ENCODE measurements at regions not wholly inside any gene's neighbourhood (a gene's known extent, or its start where the extent isn't known, plus 50 kb on each side); places are given as distances from the start of the nearest gene placed in this dataset.

DNA sequence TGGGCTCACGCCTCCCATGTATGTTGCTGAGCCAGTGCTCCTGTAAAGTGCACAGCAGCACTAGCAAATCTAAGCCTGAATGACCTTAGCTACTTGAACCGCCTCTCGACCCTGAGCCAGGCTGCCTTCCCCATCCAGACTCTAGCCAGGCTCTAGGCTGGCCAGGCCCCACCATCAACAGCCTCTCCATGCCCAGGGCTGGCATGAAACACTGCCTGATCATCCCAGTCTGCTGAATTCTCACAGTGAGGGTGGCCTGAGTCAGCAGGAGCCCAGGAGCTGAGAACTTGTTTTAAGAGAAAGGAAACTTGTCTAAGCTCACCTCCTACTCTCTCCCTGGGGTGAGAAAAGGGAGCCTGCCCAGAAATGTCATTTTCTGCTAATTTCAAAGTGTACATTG, 733.3 kb downstream of the PTPRU start:
- Histone ChIP-seq H3K9ac (ENCODE audit: low read length) (no peak overlapping the region), H3K4me1 (ENCODE audit: control insufficient read depth in 1 of 2, insufficient read depth in 2 of 2, low read length in 2 of 2) (peaks cover 0 to 13% of the 10 kb centered on the region in 2 experiments; a peak in 3 of 4 replicates), H3K9me2 (ENCODE audit: insufficient read depth) (no peaks in the 10 kb centered on the region), H3K79me2 (ENCODE audit: insufficient read depth, low read length) (no peaks in the 10 kb centered on the region), H3K9me3 (ENCODE audit: control insufficient read depth in 1 of 2, insufficient read depth in 1 of 2, low read depth in 1 of 2, low read length in 2 of 2) (no peaks in the 10 kb centered on the region; a peak in 1 of 4 replicates), H3K4me3 (replicated peaks in 1 of 2; ENCODE audit: low read depth in 1 of 2, low read length in 2 of 2) (no peak overlapping the region), H3K4me2 (ENCODE audit: low read length) (no peak overlapping the region), H2AFZ (ENCODE audit: low read depth, low read length, poor library complexity, severe bottlenecking) (no peak overlapping the region), H3K36me3 (ENCODE audit: control insufficient read depth in 1 of 2, insufficient read depth in 2 of 2, low read length in 2 of 2) (no peaks in the 10 kb centered on the region), H3K27me3 (ENCODE audit: insufficient read depth, low read length) (peaks cover 53% of the 10 kb centered on the region; the same call in 1 of the 2 replicates), H4K20me1 (ENCODE audit: insufficient read depth) (no peaks in the 10 kb centered on the region), H3K27ac (ENCODE audit: low read depth, low read length) (no peak overlapping the region)
- RAD21 ChIA-PET (ENCODE audit: low non-redundant PET in 1 of 2, low total read pairs in 2 of 2, uncharacterized antibody in 2 of 2, unreplicated experiment in 2 of 2), result no interaction called here
- POLR2A ChIA-PET, result no interaction called here
- ATAC-seq, result no peak
- DNase-seq (ENCODE audit: low read depth, low spot score), result no peak
- CTCF ChIA-PET, result no interaction called here
- intact Hi-C loops (cut with micrococcal nuclease), result no loop called here
- TF ChIP-seq SRF (IDR thresholded peaks at IDR 0.05; ENCODE audit: low read depth) (no peak), POLR2AphosphoS5 (IDR thresholded peaks at IDR 0.05; ENCODE audit: low read depth, low read length) (no peak), SP1 (IDR thresholded peaks at IDR 0.05; ENCODE audit: low read depth) (no peak), POLR2A (IDR thresholded peaks at IDR 0.05; ENCODE audit: borderline replicate concordance, extremely low read depth, insufficient read depth, insufficient read length) (no peak), TCF7L2 (IDR thresholded peaks at IDR 0.05; ENCODE audit: borderline replicate concordance, extremely low read depth, insufficient read depth, insufficient read length) (no peak), SIN3A (IDR thresholded peaks at IDR 0.05; ENCODE audit: low read depth) (no peak)
- TF ChIP-seq, protein P1, sequence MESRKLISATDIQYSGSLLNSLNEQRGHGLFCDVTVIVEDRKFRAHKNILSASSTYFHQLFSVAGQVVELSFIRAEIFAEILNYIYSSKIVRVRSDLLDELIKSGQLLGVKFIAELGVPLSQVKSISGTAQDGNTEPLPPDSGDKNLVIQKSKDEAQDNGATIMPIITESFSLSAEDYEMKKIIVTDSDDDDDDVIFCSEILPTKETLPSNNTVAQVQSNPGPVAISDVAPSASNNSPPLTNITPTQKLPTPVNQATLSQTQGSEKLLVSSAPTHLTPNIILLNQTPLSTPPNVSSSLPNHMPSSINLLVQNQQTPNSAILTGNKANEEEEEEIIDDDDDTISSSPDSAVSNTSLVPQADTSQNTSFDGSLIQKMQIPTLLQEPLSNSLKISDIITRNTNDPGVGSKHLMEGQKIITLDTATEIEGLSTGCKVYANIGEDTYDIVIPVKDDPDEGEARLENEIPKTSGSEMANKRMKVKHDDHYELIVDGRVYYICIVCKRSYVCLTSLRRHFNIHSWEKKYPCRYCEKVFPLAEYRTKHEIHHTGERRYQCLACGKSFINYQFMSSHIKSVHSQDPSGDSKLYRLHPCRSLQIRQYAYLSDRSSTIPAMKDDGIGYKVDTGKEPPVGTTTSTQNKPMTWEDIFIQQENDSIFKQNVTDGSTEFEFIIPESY (IDR thresholded peaks at IDR 0.05; ENCODE audit: extremely low read depth, insufficient replicate concordance, low read length), result no peak
- BruUV-seq (replicated peaks), result no TSS peak

DNA sequence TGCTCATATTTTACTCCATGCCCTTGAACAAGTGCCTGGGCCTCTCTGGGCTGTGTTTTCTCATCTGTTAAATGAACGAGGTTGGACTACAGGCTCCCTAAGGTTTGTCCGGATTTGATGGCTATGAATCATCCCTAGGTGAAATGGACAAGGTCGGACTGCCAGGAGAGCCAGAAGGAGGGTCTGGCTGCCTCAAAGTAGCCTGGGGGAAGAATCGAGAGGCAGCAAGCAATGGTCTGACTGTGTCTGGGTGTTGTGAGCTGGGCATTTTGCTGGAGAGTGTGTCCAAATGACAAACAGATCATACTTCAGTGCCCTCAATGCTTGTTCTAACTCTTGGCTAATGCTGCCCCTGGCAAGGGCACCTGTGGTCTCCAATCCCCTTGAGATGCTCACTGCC, 730.9 kb downstream of the PTPRU start:
- no peaks in the 10 kb centered on the region for H3K79me2 ChIP-seq (ENCODE audit: insufficient read depth, low read length)
- intact Hi-C loops (cut with micrococcal nuclease), result no loop called here
- no peak overlapping the region for H2AFZ ChIP-seq (ENCODE audit: low read depth, low read length, poor library complexity, severe bottlenecking)
- H3K36me3 ChIP-seq (ENCODE audit: control insufficient read depth in 1 of 2, insufficient read depth in 2 of 2, low read length in 2 of 2), result no peaks in the 10 kb centered on the region
- H3K4me3 ChIP-seq (replicated peaks in 1 of 2; ENCODE audit: low read depth in 1 of 2, low read length in 2 of 2), result no peak overlapping the region
- no peak overlapping the region for H3K27ac ChIP-seq (ENCODE audit: low read depth, low read length)
- no peak overlapping the region for H3K9ac ChIP-seq (ENCODE audit: low read length)
- ATAC-seq (no peak), DNase-seq (ENCODE audit: low read depth, low spot score) (no peak)
- no peaks in the 10 kb centered on the region; a peak in 1 of 4 replicates for H3K9me3 ChIP-seq (ENCODE audit: control insufficient read depth in 1 of 2, insufficient read depth in 1 of 2, low read depth in 1 of 2, low read length in 2 of 2)
- no peaks in the 10 kb centered on the region for H4K20me1 ChIP-seq (ENCODE audit: insufficient read depth)
- ChIA-PET CTCF (interaction anchor here (1.0 kb wide), 1 partner anchor 118 kb away, joined by 3 read pairs; no protein-coding TSS in a partner anchor), POLR2A (no interaction called here), RAD21 (ENCODE audit: low non-redundant PET in 1 of 2, low total read pairs in 2 of 2, uncharacterized antibody in 2 of 2, unreplicated experiment in 2 of 2) (no interaction called here)
- no peak overlapping the region for H3K4me2 ChIP-seq (ENCODE audit: low read length)
- no TSS peak for BruUV-seq (replicated peaks)
- peaks cover 39% of the 10 kb centered on the region; the same call in 1 of the 2 replicates for H3K27me3 ChIP-seq (ENCODE audit: insufficient read depth, low read length)
- H3K9me2 ChIP-seq (ENCODE audit: insufficient read depth), result no peaks in the 10 kb centered on the region
- TF ChIP-seq POLR2A (IDR thresholded peaks at IDR 0.05; ENCODE audit: borderline replicate concordance, extremely low read depth, insufficient read depth, insufficient read length) (no peak), RAD21 (IDR thresholded peaks at IDR 0.05; ENCODE audit: low read depth) (no peak), CBX3 (IDR thresholded peaks at IDR 0.05; ENCODE audit: low read depth) (no peak), SIN3A (IDR thresholded peaks at IDR 0.05; ENCODE audit: low read depth) (no peak), EGR1 (IDR thresholded peaks at IDR 0.05; ENCODE audit: low read depth) (no peak), ZNF274 (IDR thresholded peaks at IDR 0.05; ENCODE audit: low read depth, low read length) (no peak), ELF1 (IDR thresholded peaks at IDR 0.05; ENCODE audit: borderline replicate concordance, low read depth) (no peak), JUND (IDR thresholded peaks at IDR 0.05) (no peak), EZH2phosphoT487 (IDR thresholded peaks at IDR 0.05; ENCODE audit: borderline replicate concordance) (no peak), TCF7L2 (IDR thresholded peaks at IDR 0.05; ENCODE audit: borderline replicate concordance, extremely low read depth, insufficient read depth, insufficient read length) (no peak), SRF (IDR thresholded peaks at IDR 0.05; ENCODE audit: low read depth) (no peak), POLR2AphosphoS5 (IDR thresholded peaks at IDR 0.05; ENCODE audit: low read depth, low read length) (no peak), CEBPB (IDR thresholded peaks at IDR 0.05; ENCODE audit: low read depth) (no peak), SP1 (IDR thresholded peaks at IDR 0.05; ENCODE audit: low read depth) (no peak), FOSL1 (IDR thresholded peaks at IDR 0.05; ENCODE audit: low read depth) (no peak)
- TF ChIP-seq, protein P2, sequence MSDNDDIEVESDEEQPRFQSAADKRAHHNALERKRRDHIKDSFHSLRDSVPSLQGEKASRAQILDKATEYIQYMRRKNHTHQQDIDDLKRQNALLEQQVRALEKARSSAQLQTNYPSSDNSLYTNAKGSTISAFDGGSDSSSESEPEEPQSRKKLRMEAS (IDR thresholded peaks at IDR 0.05), result no peak
- TF ChIP-seq, protein P1 (IDR thresholded peaks at IDR 0.05; ENCODE audit: extremely low read depth, insufficient replicate concordance, low read length), result no peak
- H3K4me1 ChIP-seq (ENCODE audit: control insufficient read depth in 1 of 2, insufficient read depth in 2 of 2, low read length in 2 of 2), result peaks cover 0 to 13% of the 10 kb centered on the region in 2 experiments; a peak in 2 of 4 replicates

All from HCT116 (cell line).